Sigmoid colon (tissue), 6 donors: ENCODE measurements at regions not wholly inside any gene's neighbourhood (a gene's known extent, or its start where the extent isn't known, plus 50 kb on each side); places are given as distances from the start of the nearest gene placed in this dataset.

ENCODE experiments used
- DNase-seq: peaks from one replicate; pipeline ENCODE4 v3.0.0-alpha.2; 2019
- H3K27ac ChIP-seq, 4 donors: fragments of 200-600 bp; sonication (generic); one replicate each; pipeline ENCODE4 v1.5.1; 2016 to 2019; ENCODE audit warnings: mild to moderate bottlenecking in 1 of 4
- H3K27me3 ChIP-seq, 3 donors: fragments of 200-600 bp; sonication (generic); one replicate each; pipeline ENCODE4 v1.5.1; 2019; ENCODE audit warnings: mild to moderate bottlenecking in 1 of 3
- H3K36me3 ChIP-seq, 4 donors: fragments of 200-600 bp; sonication (generic); one replicate each; pipeline ENCODE4 v1.5.1; 2016 to 2019
- H3K4me1 ChIP-seq, 4 donors: fragments of 200-600 bp; sonication (generic); one replicate each; pipeline ENCODE4 v1.5.1; 2017 to 2019
- H3K4me3 ChIP-seq, 4 donors: fragments of 200-600 bp; sonication (generic); one replicate each; pipeline ENCODE4 v1.5.1; 2017 to 2019; ENCODE audit warnings: mild to moderate bottlenecking in 2 of 4, moderate library complexity in 1 of 4
- H3K9me3 ChIP-seq, 4 donors: fragments of 200-600 bp in 3 of 4; sonication (generic) in 3 of 4; one replicate each; pipeline versions ENCODE4 v1.5.1 to v1.6.1; 2013 to 2019
- CTCF ChIP-seq, 4 experiments: fragments of 450-650 bp in 3 of 4; fragments of 200-600 bp in 1 of 4; IDR thresholded peaks; one replicate each; pipeline ENCODE4 v1.5.1; 2016 to 2019; ENCODE audit warnings: antibody characterized with exemption in 4 of 4, mild to moderate bottlenecking in 3 of 4, moderate library complexity in 2 of 4
- EP300 ChIP-seq, 4 donors: sonication (generic); formaldehyde crosslinking; IDR thresholded peaks; one replicate each; pipeline ENCODE4 v1.6.1; 2017; ENCODE audit warnings: antibody characterized with exemption in 4 of 4
- POLR2A ChIP-seq, 2 donors: fragments of 450-650 bp; IDR thresholded peaks; one replicate each; pipeline ENCODE4 v1.6.1; 2016; ENCODE audit warnings: antibody characterized with exemption in 2 of 2, mild to moderate bottlenecking in 2 of 2, moderate library complexity in 2 of 2
- POLR2AphosphoS5 ChIP-seq, 4 donors: sonication (generic); formaldehyde crosslinking; IDR thresholded peaks; one replicate each; pipeline ENCODE4 v1.6.1; 2017; ENCODE audit warnings: antibody characterized with exemption in 4 of 4
- WGBS, 2 donors: extraction: QIAGEN DNeasy Blood & Tissue Kit; methylation state at CpG; one replicate each; pipeline ENCODE4 v1.1.7; 2013; 5-methylcytosine and 5-hydroxymethylcytosine counted together
- intact Hi-C: fragments of 100-400 bp; cut with DNase I; formaldehyde crosslinking; loops from one replicate; pipeline ENCODE4 v1.15.1; 2023
- donor health status: healthy with polysubstance abuse.
- donor health status: healthy.

DNA sequence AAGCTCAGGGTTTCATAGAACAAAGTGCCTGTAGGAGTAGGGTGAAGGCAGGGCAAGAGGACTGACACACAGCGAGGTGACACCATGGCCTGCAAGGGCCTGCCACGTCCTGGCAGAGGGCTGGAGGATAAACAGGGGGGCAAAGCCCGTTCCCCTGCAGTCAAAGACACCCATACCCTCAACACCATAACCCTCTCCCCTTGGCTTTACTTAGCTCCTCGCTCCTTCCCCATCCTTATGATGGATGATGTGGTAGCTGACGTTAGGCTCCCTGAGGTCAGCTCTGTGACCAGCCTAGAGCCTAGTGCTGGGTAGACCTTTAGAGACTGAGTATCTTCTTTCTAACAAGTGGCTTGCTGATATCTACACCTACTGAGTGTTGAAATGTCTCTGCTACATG, 683.3 kb upstream of the HS6ST1 start:
- no peaks in the 10 kb centered on the region for H3K36me3 ChIP-seq
- H3K27me3 ChIP-seq = no peaks in the 10 kb centered on the region
- WGBS, 2 donors = 87 to 88% methylated on average over 5 of the region's 5 CpGs
- DNase-seq = no peak
- TF ChIP-seq CTCF (IDR thresholded peaks at IDR 0.05) (no peak), EP300 (IDR thresholded peaks at IDR 0.05) (no peak), POLR2A (IDR thresholded peaks at IDR 0.05) (no peak), POLR2AphosphoS5 (IDR thresholded peaks at IDR 0.05) (no peak)
- H3K4me3 ChIP-seq = no peak overlapping the region
- H3K4me1 ChIP-seq = peaks cover 0 to 4% (median 0%) of the 10 kb centered on the region in 4 donors
- intact Hi-C loops = no loop called here
- H3K9me3 ChIP-seq = no peaks in the 10 kb centered on the region
- no peak overlapping the region for H3K27ac ChIP-seq

DNA sequence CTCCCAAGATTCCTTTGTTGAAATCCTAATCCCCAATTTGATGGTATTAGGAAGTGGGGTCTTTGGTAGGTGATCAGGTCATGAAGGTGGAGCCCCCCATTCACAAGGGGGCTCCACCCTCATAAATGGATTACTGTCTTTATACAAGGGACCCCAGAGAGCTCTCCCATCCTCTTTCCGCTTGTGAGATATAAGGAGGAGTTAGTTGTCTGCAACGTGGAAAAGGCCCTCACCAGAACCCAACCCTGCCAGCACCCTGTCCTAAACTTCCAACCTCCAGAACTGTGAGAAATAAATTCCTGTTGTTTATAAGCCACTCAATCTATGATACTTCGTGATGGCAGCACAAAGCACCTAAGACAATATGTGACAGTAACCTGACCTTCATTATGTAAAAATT, 684.1 kb upstream of the HS6ST1 start:
- DNase-seq = no peak
- TF ChIP-seq CTCF (IDR thresholded peaks at IDR 0.05) (no peak), EP300 (IDR thresholded peaks at IDR 0.05) (no peak), POLR2AphosphoS5 (IDR thresholded peaks at IDR 0.05) (no peak), POLR2A (IDR thresholded peaks at IDR 0.05) (no peak)
- H3K4me1 ChIP-seq = peaks cover 0 to 4% (median 0%) of the 10 kb centered on the region in 4 donors
- intact Hi-C loops = no loop called here
- H3K27me3 ChIP-seq = no peaks in the 10 kb centered on the region
- 89 to 90% methylated on average over 3 of the region's 3 CpGs for WGBS, 2 donors
- H3K4me3 ChIP-seq = no peak overlapping the region
- no peak overlapping the region for H3K27ac ChIP-seq
- H3K9me3 ChIP-seq = no peaks in the 10 kb centered on the region
- no peaks in the 10 kb centered on the region for H3K36me3 ChIP-seq

GRCh38 chr2:129004485-129004884, 685.8 kb upstream of the HS6ST1 start:
- 18 to 64% methylated on average over 5 of the region's 5 CpGs for WGBS, 2 donors
- H3K4me3 ChIP-seq = no peak overlapping the region
- TF ChIP-seq POLR2AphosphoS5 (IDR thresholded peaks at IDR 0.05) = no peak
- TF ChIP-seq CTCF (IDR thresholded peaks at IDR 0.05) = no peak
- TF ChIP-seq POLR2A (IDR thresholded peaks at IDR 0.05) = no peak
- no peak for TF ChIP-seq EP300 (IDR thresholded peaks at IDR 0.05)
- no peaks in the 10 kb centered on the region for H3K27me3 ChIP-seq
- H3K36me3 ChIP-seq = no peaks in the 10 kb centered on the region
- peaks cover 0 to 4% (median 0%) of the 10 kb centered on the region in 4 donors for H3K4me1 ChIP-seq
- intact Hi-C loops = no loop called here
- H3K9me3 ChIP-seq = no peaks in the 10 kb centered on the region
- H3K27ac ChIP-seq = no peak overlapping the region
- no peak for DNase-seq

DNA sequence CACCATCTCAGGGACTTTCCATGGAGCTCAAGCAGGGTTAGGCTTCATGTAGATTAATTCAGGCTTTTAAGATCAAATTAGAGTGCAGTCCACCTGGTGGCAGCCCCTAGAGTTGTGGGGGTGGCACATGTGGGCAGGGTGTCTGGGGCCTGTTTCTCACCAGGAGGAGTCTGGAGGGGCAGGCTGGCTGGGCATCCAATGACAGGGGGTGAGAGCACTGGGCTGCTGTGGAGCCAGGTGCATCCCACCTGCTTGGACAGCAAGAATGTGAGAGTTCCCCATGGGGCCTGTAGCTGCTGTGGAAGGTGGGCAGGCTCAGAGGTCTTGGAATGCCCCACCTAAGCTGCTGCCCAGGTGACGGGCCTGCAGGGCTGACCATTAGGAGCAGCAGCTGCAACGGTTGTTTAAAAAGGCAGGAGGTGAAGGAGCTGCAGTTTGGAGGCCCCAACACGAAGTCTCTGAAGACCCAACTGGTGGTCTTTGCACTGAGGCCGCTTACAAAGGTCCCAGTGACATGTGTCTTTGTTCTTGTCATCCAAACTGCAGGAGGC, 686.3 kb upstream of the HS6ST1 start:
- Histone ChIP-seq H3K27me3 (no peaks in the 10 kb centered on the region), H3K4me3 (no peak overlapping the region), H3K27ac (no peak overlapping the region), H3K4me1 (peaks cover 0 to 4% (median 0%) of the 10 kb centered on the region in 4 donors), H3K9me3 (no peaks in the 10 kb centered on the region), H3K36me3 (no peaks in the 10 kb centered on the region)
- intact Hi-C loops = no loop called here
- WGBS, 2 donors = 86 to 90% methylated on average over 4 of the region's 4 CpGs
- no peak for DNase-seq
- TF ChIP-seq EP300 (IDR thresholded peaks at IDR 0.05) = no peak
- no peak for TF ChIP-seq CTCF (IDR thresholded peaks at IDR 0.05)
- no peak for TF ChIP-seq POLR2AphosphoS5 (IDR thresholded peaks at IDR 0.05)
- TF ChIP-seq POLR2A (IDR thresholded peaks at IDR 0.05) = no peak
